ENCODE measurements at regions not wholly inside any gene's neighbourhood (a gene's known extent, or its start where the extent isn't known, plus 50 kb on each side); places are given as distances from the start of the nearest gene placed in this dataset.

DNA sequence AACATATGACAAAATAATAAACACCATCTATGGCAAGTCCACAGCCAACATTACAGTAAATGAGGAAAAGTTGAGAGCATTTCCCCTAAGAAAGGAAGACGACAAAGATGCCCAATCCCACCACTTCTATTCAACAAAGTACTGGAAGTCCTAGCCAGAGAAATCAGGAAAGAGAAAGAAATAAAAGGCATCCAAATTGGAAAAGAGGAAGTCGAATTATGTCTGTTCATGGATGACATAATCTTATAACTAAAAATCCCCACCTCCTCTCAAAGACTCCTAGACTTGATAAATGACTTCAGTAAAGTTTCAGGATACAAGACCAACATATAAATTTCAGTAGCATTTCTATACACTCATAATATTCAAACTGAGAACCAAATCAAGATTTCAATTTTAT is 288.5 kb upstream of the POT1 start:
- TF ChIP-seq EZH2 (IDR thresholded peaks at IDR 0.05; ENCODE audit: insufficient read depth, poor library complexity, severe bottlenecking) = no peak
- TF ChIP-seq EZH2phosphoT487 (IDR thresholded peaks at IDR 0.05; ENCODE audit: insufficient read depth, low read depth) = no peak
